ENCODE measurements at regions not wholly inside any gene's neighbourhood (a gene's known extent, or its start where the extent isn't known, plus 50 kb on each side); places are given as distances from the start of the nearest gene placed in this dataset.

GRCh38 chrX:150007356-150007755, 69.1 kb upstream of the EOLA2 start:
- Mint-ChIP-seq H3K9me3 (ENCODE audit: unreplicated experiment) (no peaks in the 10 kb centered on the region), H3K4me3 (ENCODE audit: unreplicated experiment) (no peak overlapping the region), H3K27ac (ENCODE audit: low read depth, unreplicated experiment) (no peak overlapping the region)

GRCh38 chrX:150012647-150013381, 74.5 kb upstream of the EOLA2 start:
- no peak for DNase-seq (ENCODE audit: unreplicated experiment)
- Mint-ChIP-seq H3K27ac (ENCODE audit: low read depth, unreplicated experiment) (no peak overlapping the region), H3K36me3 (ENCODE audit: insufficient read depth, unreplicated experiment) (no peaks in the 10 kb centered on the region), H3K27me3 (ENCODE audit: insufficient read depth, unreplicated experiment) (no peaks in the 10 kb centered on the region), H3K4me3 (ENCODE audit: unreplicated experiment) (no peak overlapping the region), H3K9me3 (ENCODE audit: unreplicated experiment) (no peaks in the 10 kb centered on the region), H3K4me1 (ENCODE audit: insufficient read depth, unreplicated experiment) (no peaks in the 10 kb centered on the region)
- ChIA-PET CTCF (interaction anchor here (0.8 kb wide), 1 partner anchor 42 kb away, joined by 3 read pairs; no protein-coding TSS in a partner anchor), POLR2A (no interaction called here)
- intact Hi-C loops (cut with micrococcal nuclease): no loop called here
- no TSS peak for BruUV-seq (replicated peaks)
- no peak for TF ChIP-seq CTCF (IDR thresholded peaks at IDR 0.05; ENCODE audit: unreplicated experiment)

More at GRCh38 chrX:150007356-150007755, 69.1 kb upstream of the EOLA2 start:
- TF ChIP-seq CTCF (IDR thresholded peaks at IDR 0.05; ENCODE audit: unreplicated experiment): no peak
- Mint-ChIP-seq H3K27me3 (ENCODE audit: insufficient read depth, unreplicated experiment) (no peaks in the 10 kb centered on the region), H3K36me3 (ENCODE audit: insufficient read depth, unreplicated experiment) (peaks cover 7% of the 10 kb centered on the region), H3K4me1 (ENCODE audit: insufficient read depth, unreplicated experiment) (no peaks in the 10 kb centered on the region)
- ChIA-PET CTCF (interaction anchor here (0.6 to 1.6 kb wide), 3 partner anchors 14 to 676 kb away, joined by 3 to 5 read pairs (median 4); no protein-coding TSS in a partner anchor), POLR2A (interaction anchor here (0.8 kb wide), 1 partner anchor 13 kb away, joined by 3 read pairs; no protein-coding TSS in a partner anchor)
- BruUV-seq (replicated peaks): no TSS peak
- DNase-seq (ENCODE audit: unreplicated experiment): no peak
- intact Hi-C loops (cut with micrococcal nuclease): no loop called here

GRCh38 chrX:150014525-150014924, 76.2 kb upstream of the EOLA2 start:
- H3K9me3 Mint-ChIP-seq (ENCODE audit: unreplicated experiment): no peaks in the 10 kb centered on the region
- H3K27ac Mint-ChIP-seq (ENCODE audit: low read depth, unreplicated experiment): no peak overlapping the region
- TF ChIP-seq CTCF (IDR thresholded peaks at IDR 0.05; ENCODE audit: unreplicated experiment): no peak
- no peak overlapping the region for H3K4me3 Mint-ChIP-seq (ENCODE audit: unreplicated experiment)
- intact Hi-C loops (cut with micrococcal nuclease): no loop called here
- H3K27me3 Mint-ChIP-seq (ENCODE audit: insufficient read depth, unreplicated experiment): no peaks in the 10 kb centered on the region
- peaks cover 6% of the 10 kb centered on the region for H3K36me3 Mint-ChIP-seq (ENCODE audit: insufficient read depth, unreplicated experiment)
- POLR2A ChIA-PET: no interaction called here
- CTCF ChIA-PET: interaction anchor here (0.6 to 0.8 kb wide), 2 partner anchors 9 to 13 kb away, joined by 3 to 5 read pairs; no protein-coding TSS in a partner anchor
- BruUV-seq (replicated peaks): no TSS peak
- peaks cover 5% of the 10 kb centered on the region for H3K4me1 Mint-ChIP-seq (ENCODE audit: insufficient read depth, unreplicated experiment)
- no peak for DNase-seq (ENCODE audit: unreplicated experiment)

- Mint-ChIP-seq H3K4me1 (ENCODE audit: insufficient read depth, unreplicated experiment) (peaks cover 5% of the 10 kb centered on the region), H3K27ac (ENCODE audit: low read depth, unreplicated experiment) (no peak overlapping the region), H3K36me3 (ENCODE audit: insufficient read depth, unreplicated experiment) (peaks cover 6% of the 10 kb centered on the region), H3K9me3 (ENCODE audit: unreplicated experiment) (no peaks in the 10 kb centered on the region), H3K27me3 (ENCODE audit: insufficient read depth, unreplicated experiment) (no peaks in the 10 kb centered on the region), H3K4me3 (ENCODE audit: unreplicated experiment) (no peak overlapping the region)
- TF ChIP-seq CTCF (IDR thresholded peaks at IDR 0.05; ENCODE audit: unreplicated experiment): no peak
- POLR2A ChIA-PET: interaction anchor here (1.0 kb wide), 1 partner anchor 15 kb away, joined by 3 read pairs; no protein-coding TSS in a partner anchor
- no peak for DNase-seq (ENCODE audit: unreplicated experiment)
- BruUV-seq (replicated peaks): no TSS peak
- CTCF ChIA-PET: no interaction called here
- intact Hi-C loops (cut with micrococcal nuclease): no loop called here
Observed at GRCh38 chrX:150017868-150018267, 79.6 kb upstream of the EOLA2 start.

Data from MCF 10A (cell line).